Stimulated activated CD8-positive, alpha-beta memory T cell treated with anti-CD3 and anti-CD28 coated beads, Interleukin-4, amount 100 ng/mL, for 4 hours (primary cell): ENCODE measurements at regions not wholly inside any gene's neighbourhood (a gene's known extent, or its start where the extent isn't known, plus 50 kb on each side); places are given as distances from the start of the nearest gene placed in this dataset.

Experiments used
- DNase-seq, 2 donors: peaks; one replicate each; pipeline ENCODE4 v3.0.0-alpha.2; 2020; ENCODE audit warnings: low read depth in 2 of 2, low spot score in 1 of 2

- no peak for DNase-seq
These were observed 149.1 kb downstream of the BMP7 start for GRCh38 chr20:57117296-57117695.

GRCh38 chr20:57118107-57118769, 148.2 kb downstream of the BMP7 start:
- no peak for DNase-seq
